ENCODE measurements at regions not wholly inside any gene's neighbourhood (a gene's known extent, or its start where the extent isn't known, plus 50 kb on each side); places are given as distances from the start of the nearest gene placed in this dataset.

GRCh38 chr1:209504571-209504970 lies 78.9 kb upstream of the CAMK1G start:
- no peak for DNase-seq

DNA sequence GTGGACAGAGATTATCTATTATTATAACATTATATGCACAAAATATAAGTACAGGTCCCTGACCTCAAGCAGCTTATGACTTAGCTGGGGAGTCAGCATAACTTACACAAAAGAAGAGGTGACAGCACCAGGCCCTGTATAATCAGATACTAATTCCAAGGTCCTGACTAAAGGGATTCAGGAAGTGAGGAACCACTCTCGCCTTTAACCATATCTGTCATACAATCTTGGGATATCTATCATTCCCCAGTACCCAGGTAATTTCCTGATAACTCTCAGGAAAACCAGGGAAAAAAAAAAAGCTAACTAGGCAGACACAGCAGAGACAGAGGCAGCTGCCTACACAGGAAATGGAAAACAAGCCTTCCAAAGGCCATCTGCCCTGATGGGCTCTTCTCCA lies 78.5 kb upstream of the CAMK1G start:
- DNase-seq, result no peak

DNA sequence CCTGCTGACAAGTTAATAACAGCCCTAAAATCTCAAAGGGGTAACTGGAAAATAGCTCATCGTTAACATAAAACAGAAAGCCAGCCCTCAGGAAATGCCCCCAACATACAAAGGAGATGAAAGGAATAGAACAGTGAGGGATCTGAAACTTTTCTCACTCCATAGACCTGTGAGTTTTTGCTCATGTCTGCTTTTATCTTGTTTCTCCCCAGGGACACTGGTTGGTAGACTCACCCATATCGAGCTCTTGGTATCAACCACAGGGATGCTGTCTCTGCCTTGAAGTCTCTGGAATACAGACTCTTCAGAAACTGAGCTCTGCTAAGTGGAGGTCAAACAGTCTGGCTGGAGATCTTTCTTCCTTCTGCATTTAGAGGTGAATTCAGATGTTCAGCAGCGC lies 77.4 kb upstream of the CAMK1G start:
- DNase-seq, result no peak

- no peak for DNase-seq
Measured at GRCh38 chr1:209509039-209509438, 74.5 kb upstream of the CAMK1G start.

DNA sequence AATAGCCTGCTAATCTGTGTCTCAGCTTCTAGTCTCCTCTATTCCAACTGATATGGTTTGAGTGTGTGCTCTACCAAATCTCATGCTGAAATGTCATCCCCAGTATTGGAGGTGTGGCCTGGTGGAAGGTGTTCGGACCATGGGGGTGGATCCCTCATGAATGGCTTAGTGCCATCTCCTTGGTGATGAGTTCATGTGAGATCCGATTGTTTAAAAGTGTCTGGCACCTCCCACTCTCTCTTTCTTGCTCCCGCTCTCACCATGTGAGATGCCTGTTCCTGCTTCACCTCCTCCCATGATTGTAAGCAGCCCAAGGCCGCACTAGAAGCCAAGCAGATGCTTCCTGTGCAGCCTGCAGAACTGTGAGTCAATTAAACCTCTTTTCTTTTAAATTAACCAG lies 73.5 kb upstream of the CAMK1G start:
- DNase-seq, result no peak

DNA sequence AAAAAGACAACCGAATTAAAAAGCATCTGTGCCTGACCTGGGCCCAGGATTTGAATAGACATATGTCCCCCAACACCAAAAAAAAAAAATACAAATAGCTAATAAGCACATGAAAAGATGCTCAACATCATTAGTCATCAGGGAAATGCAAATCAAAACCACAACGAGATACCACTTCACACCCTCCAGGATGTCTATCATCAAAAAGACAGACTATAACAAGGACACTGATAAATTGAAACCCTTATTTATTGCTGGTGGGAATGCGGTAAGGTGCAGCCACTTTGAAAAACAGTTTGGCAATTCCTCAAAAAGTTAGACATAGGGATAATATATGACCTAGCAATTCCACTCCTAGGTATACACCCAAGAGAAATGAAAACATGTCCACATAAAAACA lies 72.3 kb upstream of the CAMK1G start:
- DNase-seq, result no peak

DNA sequence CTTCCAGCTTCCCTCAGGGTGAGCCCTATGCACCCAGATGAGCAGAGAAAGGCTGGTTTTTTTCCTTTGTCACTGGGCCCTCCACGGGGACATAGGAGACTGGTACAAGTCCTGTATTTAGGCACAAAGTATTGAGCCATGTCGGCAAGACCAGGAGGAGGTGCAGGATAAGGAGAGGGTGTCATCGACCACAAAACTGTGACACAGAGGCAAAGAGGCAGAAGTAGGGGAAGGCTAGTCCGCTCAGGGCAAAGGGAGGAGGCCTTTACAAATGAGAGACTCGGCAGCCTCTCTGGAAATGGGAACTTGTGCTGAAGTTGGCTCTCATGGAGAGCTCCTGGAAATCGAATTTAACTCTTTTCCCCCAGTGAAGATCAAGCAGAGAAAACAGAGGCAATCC lies 70.7 kb upstream of the CAMK1G start:
- DNase-seq, result no peak

- peak; percentile 33 to 49 (median 48) for DNase-seq
Measured at GRCh38 chr1:209513226-209513625, 70.3 kb upstream of the CAMK1G start.

- DNase-seq, result peak in 1 of 3 donors; percentile 0
Measured at GRCh38 chr1:209516771-209517680, 66.5 kb upstream of the CAMK1G start.

GRCh38 chr1:209517681-209518050 lies 65.8 kb upstream of the CAMK1G start:
- no peak for DNase-seq

- DNase-seq, result no peak
Measured at GRCh38 chr1:209519786-209520185, 63.7 kb upstream of the CAMK1G start.

DNA sequence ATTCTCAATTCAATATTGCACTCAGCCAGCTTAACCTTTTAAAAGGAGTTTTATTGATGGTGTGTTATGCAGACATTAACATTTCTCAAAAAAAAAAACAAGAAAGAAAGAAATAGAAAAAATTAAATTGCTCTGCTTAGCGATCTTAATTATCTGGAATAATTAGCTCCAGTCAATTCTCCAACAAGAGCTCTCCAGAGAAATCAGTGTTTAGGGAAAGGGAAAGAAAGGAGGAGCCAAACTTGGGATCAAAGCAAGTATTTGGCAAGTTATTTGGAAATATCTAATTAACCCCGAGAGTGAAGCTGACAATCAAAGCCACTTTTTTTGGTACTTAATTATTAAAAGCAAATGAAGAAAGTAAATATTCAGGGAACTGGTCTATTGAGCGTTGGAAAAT lies 60.7 kb upstream of the CAMK1G start:
- DNase-seq, result no peak

DNA sequence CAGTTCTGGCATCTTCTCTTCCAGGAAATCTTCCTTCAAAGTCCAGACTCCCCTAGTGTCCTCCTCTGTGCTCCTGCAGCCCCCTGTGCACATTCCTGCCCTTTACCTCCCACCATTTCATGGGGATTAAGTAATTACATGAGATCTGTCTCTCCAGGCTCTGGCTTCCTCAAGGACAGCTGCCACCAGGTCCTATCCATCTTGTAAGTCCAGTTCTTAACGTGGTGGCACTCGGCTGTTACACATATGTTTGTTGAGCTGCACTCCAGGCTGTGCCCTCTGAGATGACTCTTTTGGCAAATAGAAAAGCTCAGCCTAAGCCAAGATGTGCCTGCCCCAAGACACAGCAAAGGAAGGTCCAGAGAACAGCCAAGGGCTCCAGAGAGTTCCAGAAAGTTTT lies 57.4 kb upstream of the CAMK1G start:
- no peak for DNase-seq

GRCh38 chr1:209527372-209527771 lies 56.1 kb upstream of the CAMK1G start:
- no peak for DNase-seq

DNA sequence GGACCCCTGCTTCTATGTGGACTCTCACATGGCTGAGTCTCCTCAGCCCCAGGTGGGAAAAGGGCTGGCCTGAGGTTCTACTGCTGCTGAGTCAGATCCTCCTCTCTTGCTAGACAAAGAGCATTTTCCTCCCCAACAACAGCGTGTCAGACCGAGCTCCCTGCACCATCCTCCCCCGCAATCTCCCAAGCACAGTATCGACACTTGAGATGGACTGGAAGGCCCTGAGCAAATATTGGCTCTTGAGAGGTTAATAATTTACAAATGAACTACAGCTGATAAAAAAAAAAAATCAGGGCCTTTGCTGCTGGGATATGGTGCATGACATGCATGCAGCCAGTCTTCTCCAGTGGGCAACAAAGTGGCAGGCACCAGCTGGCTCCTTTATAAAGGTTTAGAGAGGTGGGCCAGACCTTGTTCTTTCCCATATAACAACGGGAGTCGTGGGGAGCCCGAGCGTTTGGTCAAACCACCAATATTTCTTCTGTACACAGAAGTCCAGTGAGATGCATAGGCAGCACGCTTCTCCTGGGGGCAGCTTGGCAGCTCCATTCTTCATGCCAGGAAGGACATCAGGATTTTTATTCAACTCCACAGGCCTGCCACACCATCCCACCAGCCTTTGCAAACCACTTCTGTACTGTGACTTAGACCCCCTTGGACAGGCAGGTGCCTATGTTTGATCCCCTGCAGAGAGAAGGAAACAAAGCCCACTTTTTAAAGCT lies 55.4 kb upstream of the CAMK1G start:
- no peak for DNase-seq

- DNase-seq, result no peak
Measured at GRCh38 chr1:209529233-209529632, 54.3 kb upstream of the CAMK1G start.

- no peak for DNase-seq
Measured at GRCh38 chr1:209531006-209531405, 52.5 kb upstream of the CAMK1G start.

GRCh38 chr1:209531549-209531948 lies 52.0 kb upstream of the CAMK1G start:
- no peak for DNase-seq
